ENCODE measurements at regions not wholly inside any gene's neighbourhood (a gene's known extent, or its start where the extent isn't known, plus 50 kb on each side); places are given as distances from the start of the nearest gene placed in this dataset.

GRCh38 chr1:218983433-218983832, 190.2 kb upstream of the LYPLAL1 start:
- intact Hi-C loops (cut with DNase I): no loop called here
- H3K9me3 ChIP-seq: no peaks in the 10 kb centered on the region
- H3K4me1 ChIP-seq: no peaks in the 10 kb centered on the region
- no peak for TF ChIP-seq CTCF (IDR thresholded peaks at IDR 0.05)
- DNase-seq (no peak), ATAC-seq (peak in 1 of 2 donors; percentile 34)
- no peaks in the 10 kb centered on the region for H3K36me3 ChIP-seq
- H3K4me3 ChIP-seq: no peak overlapping the region
- H3K27me3 ChIP-seq (ENCODE audit: low read depth): no peaks in the 10 kb centered on the region
- H3K27ac ChIP-seq: no peak overlapping the region

GRCh38 chr1:218983848-218984247, 189.8 kb upstream of the LYPLAL1 start:
- ATAC-seq: no peak
- H3K4me3 ChIP-seq: no peak overlapping the region
- intact Hi-C loops (cut with DNase I): no loop called here
- no peak for DNase-seq
- no peak overlapping the region for H3K27ac ChIP-seq
- H3K27me3 ChIP-seq (ENCODE audit: low read depth): no peaks in the 10 kb centered on the region
- peak; percentile 10 for TF ChIP-seq CTCF (IDR thresholded peaks at IDR 0.05)
- no peaks in the 10 kb centered on the region for H3K9me3 ChIP-seq
- no peaks in the 10 kb centered on the region for H3K4me1 ChIP-seq
- no peaks in the 10 kb centered on the region for H3K36me3 ChIP-seq

- no peak for ATAC-seq
- no peak overlapping the region for H3K4me3 ChIP-seq
- DNase-seq: no peak
- intact Hi-C loops (cut with DNase I): no loop called here
- H3K27ac ChIP-seq: no peak overlapping the region
- H3K27me3 ChIP-seq (ENCODE audit: low read depth): no peaks in the 10 kb centered on the region
- no peaks in the 10 kb centered on the region for H3K4me1 ChIP-seq
- H3K9me3 ChIP-seq: no peaks in the 10 kb centered on the region
- TF ChIP-seq CTCF (IDR thresholded peaks at IDR 0.05): no peak
- H3K36me3 ChIP-seq: no peaks in the 10 kb centered on the region
These were observed 188.2 kb upstream of the LYPLAL1 start for GRCh38 chr1:218985424-218985984.

GRCh38 chr1:218986816-218987215, 186.9 kb upstream of the LYPLAL1 start:
- ATAC-seq (no peak), DNase-seq (no peak)
- Histone ChIP-seq H3K4me3 (no peak overlapping the region), H3K9me3 (no peaks in the 10 kb centered on the region), H3K4me1 (no peaks in the 10 kb centered on the region), H3K27me3 (ENCODE audit: low read depth) (no peaks in the 10 kb centered on the region), H3K27ac (no peak overlapping the region), H3K36me3 (no peaks in the 10 kb centered on the region)
- TF ChIP-seq CTCF (IDR thresholded peaks at IDR 0.05): no peak
- intact Hi-C loops (cut with DNase I): no loop called here

- no peak for TF ChIP-seq CTCF (IDR thresholded peaks at IDR 0.05)
- DNase-seq: no peak
These were observed 183.7 kb upstream of the LYPLAL1 start for GRCh38 chr1:218990019-218990418.

GRCh38 chr1:218991089-218991488, 182.6 kb upstream of the LYPLAL1 start:
- intact Hi-C loops (cut with DNase I): no loop called here
- no peak overlapping the region for H3K4me3 ChIP-seq
- H3K4me1 ChIP-seq: no peaks in the 10 kb centered on the region
- H3K27me3 ChIP-seq (ENCODE audit: low read depth): no peaks in the 10 kb centered on the region
- no peak overlapping the region for H3K27ac ChIP-seq
- TF ChIP-seq CTCF (IDR thresholded peaks at IDR 0.05): no peak
- no peaks in the 10 kb centered on the region for H3K36me3 ChIP-seq
- DNase-seq (no peak), ATAC-seq (no peak)
- H3K9me3 ChIP-seq: no peaks in the 10 kb centered on the region

More at GRCh38 chr1:218990019-218990418, 183.7 kb upstream of the LYPLAL1 start:
- Histone ChIP-seq H3K9me3 (no peaks in the 10 kb centered on the region), H3K4me3 (no peak overlapping the region), H3K27ac (no peak overlapping the region), H3K4me1 (no peaks in the 10 kb centered on the region), H3K36me3 (no peaks in the 10 kb centered on the region), H3K27me3 (ENCODE audit: low read depth) (no peaks in the 10 kb centered on the region)
- no peak for ATAC-seq
- intact Hi-C loops (cut with DNase I): no loop called here

All from lower lobe of right lung (tissue), 2 donors.